ENCODE measurements at regions not wholly inside any gene's neighbourhood (a gene's known extent, or its start where the extent isn't known, plus 50 kb on each side); places are given as distances from the start of the nearest gene placed in this dataset.

DNA sequence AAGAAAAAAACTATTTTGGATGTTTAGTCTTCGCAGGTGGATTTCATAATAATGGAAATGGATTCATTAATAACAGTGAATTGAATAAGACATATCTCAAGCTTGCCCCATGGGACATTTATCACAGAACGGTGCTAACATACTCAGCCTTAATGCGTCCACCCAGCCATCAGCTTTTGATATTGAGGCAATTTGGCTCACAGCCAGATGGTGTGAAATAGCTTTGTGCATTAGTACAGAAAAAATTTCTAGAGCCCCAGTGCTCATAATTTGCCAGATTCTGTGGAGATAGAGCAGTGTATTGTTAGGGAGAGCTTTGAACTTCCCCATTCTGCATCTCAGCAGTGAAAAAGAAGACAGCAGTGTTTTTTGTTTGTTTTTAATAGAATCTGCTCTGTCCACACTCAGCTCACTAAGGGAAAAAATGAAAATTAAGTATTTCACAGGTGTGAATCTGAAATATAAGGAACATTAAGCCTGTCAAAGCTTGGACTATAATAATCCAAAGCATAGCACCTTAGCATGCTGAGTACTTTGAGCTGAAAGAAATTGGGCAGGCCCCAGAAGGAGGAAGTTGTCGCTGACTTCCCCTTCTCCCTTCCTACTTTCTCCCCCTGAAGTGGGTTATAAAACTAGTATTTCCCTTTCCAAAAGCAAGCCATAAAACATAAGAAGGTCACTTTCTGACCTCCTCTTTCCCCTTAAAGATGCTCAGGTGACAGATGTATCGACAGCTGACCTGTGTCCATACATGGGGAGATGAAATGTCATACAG lies 295.8 kb downstream of the MAGEB5 start:
- TF ChIP-seq FOXM1 (IDR thresholded peaks at IDR 0.05; ENCODE audit: borderline replicate concordance), result no peak
- no peak for TF ChIP-seq BHLHE40 (IDR thresholded peaks at IDR 0.05; ENCODE audit: borderline replicate concordance)
- TF ChIP-seq ZNF384 (IDR thresholded peaks at IDR 0.05), result no peak
- no peak for TF ChIP-seq ARNT (IDR thresholded peaks at IDR 0.05)
- TF ChIP-seq FOXA1 (IDR thresholded peaks at IDR 0.05), result no peak

All from HEK293T (cell line).